ENCODE measurements at regions not wholly inside any gene's neighbourhood (a gene's known extent, or its start where the extent isn't known, plus 50 kb on each side); places are given as distances from the start of the nearest gene placed in this dataset.
"Not testable (repeated sequence)": the region's sequence is repeated elsewhere in the genome, so short reads cannot be mapped to it uniquely, and the experiment has no call there.

DNA sequence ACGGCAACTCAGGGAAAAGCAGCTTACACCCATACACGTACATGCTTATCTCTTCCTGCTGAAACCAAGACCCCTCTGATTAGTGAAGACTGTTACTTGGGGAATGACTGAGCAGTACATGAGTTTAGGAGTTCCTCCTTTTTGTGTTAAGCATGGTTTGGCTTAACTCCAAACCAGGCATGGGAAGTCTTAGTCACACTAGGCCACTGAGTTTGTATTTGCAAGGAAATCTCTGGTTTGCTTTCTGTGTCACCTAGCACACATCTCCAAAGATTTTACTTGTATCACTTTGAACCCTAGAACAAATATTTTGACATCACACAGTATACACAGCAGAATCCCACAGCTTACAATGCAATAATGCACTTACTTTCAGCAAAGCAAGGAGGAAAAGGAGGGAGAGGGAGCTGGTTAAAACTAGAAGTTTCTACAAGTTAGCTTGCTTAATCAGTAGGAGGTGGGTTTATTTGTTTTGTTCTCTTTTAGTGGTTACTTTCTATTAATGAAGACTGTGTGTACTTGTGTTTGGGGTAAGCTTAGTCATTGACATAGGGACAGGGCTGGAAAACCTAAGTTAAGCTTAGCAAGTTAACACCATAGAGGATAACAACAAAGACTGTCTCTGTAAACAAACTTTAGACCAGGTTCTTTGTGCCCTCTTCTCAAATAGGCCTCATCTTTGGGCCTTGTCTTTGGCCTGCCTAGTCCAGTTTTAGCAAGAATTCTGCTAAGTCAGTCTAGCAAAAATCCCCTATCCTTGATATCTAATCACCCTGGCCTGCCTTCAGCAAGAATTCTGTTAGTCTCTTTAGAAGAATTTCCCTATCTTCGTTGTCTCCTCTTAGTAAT is 219.4 kb downstream of the MREG start:
- DNase-seq, result peak; percentile 92

DNA sequence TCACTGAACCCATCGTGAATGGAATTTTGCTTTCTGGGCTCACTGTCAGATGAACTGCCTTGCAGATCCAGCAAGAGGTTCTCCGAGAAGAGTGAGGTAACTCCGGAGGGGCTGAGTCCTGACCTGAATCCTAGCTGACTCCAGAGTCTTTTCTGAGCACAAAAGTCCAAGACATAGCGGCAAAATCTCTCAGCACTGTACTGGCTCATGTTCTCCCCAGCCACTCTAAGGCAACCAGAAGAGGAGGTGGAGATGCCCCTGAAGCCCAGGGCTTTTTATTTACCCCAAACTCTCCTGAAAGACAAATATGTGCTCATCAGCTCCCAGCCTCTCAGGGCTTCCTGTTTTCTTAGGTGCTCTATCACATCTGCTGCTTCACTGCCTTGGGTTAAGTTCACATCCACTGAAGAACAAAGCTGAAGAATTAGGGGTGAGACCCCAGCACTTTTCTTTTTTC is 221.8 kb downstream of the MREG start:
- DNase-seq, result no peak

DNA sequence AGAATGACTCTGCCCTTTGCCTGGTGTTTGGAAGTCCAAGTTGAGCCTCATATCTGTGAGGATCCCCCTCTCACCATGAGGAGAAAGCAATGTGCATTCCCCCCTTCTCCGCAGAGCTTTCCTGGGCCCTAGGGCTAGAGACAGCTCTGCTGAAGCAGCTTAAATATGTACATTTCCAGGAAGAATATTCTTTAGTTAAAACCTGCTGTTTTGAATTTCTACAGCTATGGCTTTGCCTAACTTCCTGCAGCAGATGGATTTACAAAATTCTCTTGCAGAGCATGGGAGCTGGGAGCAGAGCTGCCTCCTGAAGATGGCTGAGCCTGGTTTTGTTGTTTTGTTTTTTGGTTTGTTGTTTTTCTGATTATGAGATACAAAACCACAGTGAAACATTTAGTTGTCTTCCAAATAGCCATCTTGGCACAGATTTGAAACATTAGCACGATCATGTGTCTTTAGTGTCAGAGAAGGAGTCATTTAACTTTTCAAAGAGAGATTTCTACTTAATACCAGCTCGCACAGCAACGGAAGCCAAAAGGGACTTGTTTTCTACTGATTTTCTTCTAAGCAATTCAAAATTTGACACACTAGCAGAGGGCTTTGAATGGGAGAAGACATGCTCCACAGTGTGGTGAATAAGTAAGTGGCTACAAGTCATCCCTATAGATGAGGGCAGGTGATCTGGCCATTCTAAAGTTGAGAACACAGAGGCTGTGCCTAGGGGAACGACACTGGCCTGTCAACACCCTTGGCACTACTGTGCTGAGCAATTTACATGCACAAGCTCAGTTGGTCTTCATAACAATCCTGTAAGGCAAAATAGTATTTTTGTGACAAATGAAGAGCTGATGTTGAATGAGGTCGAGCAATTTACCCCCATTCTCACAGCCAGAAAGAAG is 222.6 kb downstream of the MREG start:
- peak; percentile 42 for DNase-seq

DNA sequence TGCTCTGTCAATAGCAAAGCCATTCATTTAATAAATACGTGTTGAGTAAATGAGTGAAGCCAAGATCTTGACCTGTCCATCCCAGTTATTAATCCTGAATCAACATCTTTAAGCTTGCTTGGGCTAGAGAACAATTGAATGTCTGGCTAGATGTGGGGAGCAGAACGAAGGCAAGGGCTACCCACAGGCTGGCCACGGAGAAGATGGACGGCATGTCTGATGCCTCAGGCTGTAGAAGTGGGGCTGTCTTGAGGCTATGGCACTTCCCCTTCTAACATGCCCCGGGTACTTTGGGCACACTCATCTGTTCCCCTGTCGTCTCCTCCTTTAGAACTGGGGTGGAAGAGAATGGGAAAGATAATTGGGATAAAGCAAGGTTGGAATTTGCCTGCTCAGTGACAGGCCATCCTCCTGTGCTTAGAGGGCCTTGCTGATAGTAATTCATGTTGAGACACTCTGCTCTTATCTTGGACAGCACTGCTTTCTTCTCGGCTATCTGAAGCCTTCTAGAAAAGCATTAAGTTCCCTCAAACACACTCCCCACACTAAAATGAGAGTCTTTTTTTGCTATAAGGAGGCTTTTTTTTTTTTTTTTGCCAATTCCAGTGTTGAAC is 225.7 kb downstream of the MREG start:
- no peak for DNase-seq

DNA sequence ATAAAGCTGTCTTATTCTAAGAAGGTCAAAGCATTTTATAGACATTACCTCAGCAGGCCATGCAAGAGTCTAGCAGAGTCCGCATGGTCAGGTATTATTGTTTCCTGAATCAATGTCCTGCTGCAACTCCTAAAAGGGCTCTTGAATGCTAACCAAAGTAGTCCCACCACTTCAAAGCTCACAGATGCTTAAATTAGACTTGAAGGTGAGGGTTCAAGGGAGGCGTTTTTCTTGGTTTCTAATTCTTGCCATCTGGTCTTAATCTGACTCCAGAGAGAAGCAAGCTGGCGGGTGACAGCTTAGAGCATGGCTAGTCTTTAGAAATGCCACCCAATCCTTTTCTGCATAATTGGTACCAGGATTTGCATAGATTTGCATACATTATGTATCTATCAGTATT is 226.3 kb downstream of the MREG start:
- DNase-seq, result no peak

DNA sequence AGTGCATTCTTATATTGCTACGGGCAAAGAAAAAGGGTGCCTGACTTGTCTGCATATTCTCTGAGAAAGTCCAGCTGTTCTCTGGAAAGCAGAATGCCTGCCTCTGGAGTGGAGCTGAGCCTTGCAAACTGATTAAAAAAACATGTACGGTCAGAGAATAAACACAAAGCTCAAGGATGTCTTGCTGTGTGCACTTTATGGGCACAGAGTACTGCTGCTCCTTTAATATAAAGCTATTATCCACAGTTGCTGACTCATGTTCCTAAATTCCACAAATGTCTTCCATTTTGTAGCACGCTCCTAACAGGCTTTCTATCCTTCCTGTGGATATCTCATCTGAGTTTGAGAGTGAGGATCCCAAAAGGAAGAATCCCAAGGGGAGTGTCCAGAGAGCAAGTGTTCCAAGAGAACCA is 229.0 kb downstream of the MREG start:
- DNase-seq, result peak; percentile 97

DNA sequence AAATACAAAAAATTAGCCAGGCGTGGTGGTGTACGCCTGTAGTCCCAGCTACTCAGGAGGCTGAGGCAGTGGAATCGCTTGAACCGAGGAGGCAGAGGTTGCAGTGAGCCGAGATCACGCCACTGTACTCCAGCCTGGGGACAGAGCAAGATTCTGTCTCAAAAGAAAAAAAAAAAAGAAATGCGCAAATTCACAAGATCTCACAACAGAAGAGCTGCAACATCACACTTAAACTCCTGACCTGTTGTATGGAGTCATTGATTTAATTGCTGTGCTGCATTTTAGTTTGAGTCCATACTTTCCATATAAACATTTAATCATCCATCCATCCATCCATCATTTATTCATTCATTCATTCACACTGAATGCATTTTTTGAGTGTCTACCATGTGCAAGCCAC is 229.7 kb downstream of the MREG start:
- not testable (repeated sequence) for DNase-seq

DNA sequence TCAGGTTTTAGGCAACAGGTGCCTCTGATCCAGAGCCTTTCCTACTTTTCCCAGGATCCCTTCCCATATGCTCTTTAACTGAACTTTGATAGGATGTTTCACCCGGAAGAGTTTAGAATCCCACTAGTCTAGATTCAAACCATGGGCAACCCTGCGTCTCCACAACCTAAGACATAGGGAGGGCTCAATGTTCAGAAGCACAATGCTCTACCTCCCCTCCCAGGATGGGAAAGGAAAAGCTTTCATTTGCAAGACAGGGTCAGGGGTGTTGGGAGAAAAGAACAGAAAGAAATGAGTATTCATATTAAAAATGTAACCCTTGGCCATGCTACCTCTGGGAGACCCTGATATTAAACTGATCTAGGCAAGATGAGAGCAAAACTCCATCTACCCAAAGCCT is 230.4 kb downstream of the MREG start:
- DNase-seq, result no peak

DNA sequence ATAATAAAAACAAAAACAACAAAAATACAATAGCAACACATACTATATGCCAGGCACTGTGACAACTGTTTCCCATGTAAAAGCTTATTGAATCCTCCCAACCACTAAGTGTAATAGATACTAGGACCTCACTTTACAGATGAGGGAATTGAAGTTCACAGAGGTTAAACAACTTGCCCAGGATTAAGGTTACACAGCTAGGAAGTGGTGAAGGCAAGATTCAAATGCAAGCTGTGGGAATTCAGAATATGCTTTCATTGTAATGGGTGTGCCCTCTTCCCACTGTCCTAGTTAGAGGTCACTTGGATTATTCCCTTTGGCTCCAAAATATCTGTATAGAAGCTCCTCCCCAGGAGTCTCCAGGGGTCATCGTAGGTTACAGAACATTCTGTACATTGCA is 231.1 kb downstream of the MREG start:
- no peak for DNase-seq

DNA sequence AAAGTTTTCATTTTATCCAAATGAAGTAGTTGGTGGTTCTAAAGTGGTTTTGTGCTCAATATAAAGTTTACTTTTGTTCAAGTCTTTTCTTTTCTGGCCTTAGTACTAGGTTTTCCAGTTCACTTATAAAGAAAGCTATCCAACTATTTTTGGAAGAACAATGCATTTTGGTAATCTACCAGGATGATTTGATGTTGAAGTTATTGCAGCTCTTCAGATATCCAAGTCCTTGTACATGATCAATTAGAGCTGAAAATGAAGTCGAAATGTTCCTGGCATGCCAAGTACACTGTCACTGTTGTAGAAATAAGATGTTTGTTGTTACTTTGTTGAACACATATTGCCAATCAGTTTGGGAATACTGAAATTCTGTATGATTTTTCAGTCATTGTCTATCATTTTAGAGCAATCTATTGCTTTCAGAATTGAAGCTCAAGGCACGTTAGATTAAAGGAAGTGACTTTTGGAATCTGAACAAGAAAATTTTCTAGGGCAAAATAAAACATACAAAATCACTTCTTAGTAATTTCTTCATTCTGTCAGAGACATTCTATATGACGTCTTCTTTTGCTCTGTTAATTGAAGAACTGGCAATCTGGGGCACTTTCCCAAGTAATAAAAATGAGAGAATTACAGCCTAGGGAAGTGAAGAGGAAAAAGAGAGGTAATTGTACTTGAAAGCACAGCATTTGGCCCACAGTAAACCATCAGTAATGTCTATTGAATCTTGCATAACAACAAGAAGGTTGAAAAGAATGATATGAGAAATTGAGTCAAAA is 232.3 kb downstream of the MREG start:
- no peak for DNase-seq

DNA sequence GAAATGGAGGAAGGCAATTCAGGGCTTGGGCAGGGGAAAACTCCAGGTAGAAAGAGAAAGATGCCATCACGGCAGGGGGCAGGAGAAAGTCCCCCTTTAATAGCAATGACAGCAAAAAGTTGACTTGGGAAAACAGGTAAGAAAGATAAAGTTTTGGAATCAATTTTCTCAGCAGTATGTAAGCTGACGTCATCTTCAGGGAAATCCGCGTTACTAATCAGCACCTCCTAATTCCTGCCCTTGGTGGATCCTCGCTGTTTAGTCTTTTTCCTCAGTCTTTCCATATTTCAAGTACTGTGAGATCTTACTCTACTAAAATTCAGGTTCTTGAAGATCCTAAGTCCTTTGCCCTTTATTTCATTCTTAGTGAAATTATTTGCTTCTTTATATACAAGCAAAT is 233.0 kb downstream of the MREG start:
- DNase-seq, result no peak

DNA sequence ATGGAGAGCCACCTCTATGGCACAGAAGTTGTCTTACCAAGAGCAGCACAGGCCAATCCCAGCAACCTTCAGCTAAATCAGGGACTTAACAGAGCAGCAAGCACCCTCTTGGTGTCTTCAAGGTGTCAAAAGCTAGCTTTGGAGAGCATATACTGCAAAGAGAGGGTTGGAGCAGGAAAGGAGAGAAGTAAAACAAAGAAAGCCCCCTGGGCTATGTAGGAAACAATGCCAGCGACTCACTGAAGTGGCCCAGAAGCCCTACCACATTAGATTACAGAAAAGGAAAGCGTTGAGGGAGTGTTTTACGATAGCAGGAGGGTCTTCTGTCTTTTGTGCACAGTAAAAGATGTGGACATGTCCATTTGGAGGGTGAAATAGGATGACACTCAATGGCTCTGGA is 233.4 kb downstream of the MREG start:
- no peak for DNase-seq

DNA sequence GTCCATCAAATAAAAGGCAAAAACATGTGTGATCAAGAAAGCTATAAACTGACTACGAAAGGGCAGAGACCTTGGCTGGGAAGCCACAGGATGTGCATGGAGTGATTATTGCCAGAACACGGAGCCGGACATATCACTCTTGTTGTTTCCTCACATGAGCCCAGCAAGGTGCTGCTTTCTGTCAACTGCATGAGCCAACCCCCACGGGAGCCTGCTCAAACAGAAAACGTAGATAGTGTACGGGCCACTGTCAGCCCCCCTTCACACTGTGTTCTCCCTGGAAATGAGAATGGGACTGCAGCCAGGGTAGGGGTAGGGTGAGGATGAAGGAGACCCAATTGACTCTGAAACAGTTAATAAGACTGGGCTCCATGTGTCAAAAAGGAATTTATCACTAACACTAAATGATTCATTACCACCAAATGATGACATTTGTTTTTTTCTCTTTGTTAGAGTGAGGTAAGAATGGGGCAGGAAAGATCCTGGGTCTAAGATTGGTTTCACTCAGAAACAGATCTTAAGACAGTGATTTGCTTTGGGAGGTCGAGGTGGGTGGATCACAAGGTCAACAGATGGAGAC is 235.8 kb downstream of the MREG start:
- DNase-seq, result no peak

DNA sequence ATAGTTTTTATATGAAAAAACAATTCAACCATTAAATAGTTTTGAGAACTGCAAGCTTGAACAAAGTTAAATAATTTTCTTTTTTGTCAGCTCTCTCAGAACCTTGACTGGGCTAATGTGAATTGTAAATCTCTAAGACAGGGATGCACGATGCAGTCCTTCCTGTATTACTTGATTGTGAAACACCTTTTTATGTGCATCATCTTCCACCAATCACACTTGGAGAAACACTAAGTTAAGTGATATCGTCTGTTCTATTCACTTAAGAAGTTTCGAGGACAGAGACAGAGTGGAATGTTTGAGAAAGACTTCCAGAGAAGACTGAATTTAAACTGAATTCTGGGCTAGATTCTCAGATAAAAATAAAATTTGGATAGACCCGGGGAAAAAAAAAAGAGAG is 238.2 kb downstream of the MREG start:
- DNase-seq, result no peak

DNA sequence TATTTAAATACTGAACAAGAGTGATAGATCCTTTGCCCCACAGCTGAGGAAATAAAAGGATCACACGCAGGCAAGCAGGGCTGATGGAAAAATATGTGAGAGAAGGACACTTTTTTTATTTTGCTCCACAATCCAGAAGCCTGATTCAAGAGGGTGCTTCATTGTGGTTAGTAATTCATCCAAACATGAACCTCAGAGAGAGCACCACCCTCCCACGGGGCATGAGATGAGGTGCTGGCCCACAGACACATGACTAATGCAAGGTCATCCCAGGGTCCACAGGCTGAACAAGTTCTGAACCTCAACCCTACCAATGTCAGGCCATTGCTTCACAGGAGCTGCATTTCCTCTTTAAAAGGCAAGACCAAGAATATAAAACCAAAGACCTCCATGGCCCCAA is 239.6 kb downstream of the MREG start:
- DNase-seq, result peak; percentile 97

DNA sequence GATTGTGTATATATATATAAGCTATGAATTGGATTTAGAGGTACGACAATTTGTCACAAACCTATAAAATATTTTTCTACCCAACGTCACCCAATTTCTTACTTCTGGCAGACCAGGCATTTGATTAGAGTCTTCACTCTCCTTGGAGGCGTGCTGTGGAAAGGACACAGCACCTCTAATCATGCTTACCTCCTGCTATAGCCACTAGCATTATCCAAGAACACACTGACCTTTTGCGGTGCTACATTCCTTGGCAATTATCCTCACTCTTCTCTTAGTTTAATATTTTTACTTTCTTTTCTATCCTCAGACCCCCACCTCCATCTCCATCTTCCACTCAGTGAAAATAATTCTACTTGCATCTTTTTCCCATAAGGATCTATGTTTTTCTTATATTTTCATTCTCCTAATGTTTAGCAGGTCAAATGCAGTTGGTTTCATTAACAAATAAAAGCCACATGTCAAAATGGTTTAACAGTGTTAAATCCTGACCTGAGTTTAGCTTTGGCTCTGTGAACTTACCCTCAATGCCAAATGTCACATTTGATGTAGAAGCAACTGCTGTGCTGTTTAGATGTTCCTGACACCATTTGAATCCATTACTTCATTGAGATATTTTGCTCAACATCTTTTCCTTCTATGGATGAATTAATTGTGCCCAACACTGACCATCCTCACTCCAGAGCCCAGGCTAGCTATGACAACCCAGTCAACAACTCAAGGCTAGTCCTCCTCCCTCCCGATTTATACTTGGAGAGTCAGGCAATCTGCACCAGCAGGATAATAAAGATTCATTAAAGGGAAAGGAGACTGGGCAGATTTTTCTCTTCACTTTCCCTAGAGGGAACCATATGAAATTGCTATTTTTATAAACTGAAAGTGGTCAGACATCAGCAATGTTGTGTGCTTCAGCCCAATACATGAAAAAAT is 240.5 kb downstream of the MREG start:
- DNase-seq, result peak; percentile 49

DNA sequence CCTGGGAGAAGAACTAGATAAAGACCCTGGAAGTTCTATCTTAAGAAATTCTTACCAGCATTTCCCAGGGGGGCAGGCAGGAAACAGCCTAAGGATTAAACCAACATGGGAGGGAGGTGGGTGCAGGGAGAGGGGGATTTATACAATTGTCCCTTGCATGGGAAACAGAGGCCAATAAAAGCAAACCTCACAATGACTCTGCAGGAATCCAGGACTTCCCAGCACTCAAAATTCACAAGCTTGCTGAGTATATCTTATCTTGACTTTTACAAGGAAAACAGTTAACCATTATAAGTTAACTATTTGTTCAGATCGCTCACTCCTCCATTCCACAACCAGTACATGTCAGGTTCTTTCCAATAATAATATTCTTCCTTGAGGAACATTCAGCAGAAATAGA is 241.3 kb downstream of the MREG start:
- DNase-seq, result peak; percentile 96

DNA sequence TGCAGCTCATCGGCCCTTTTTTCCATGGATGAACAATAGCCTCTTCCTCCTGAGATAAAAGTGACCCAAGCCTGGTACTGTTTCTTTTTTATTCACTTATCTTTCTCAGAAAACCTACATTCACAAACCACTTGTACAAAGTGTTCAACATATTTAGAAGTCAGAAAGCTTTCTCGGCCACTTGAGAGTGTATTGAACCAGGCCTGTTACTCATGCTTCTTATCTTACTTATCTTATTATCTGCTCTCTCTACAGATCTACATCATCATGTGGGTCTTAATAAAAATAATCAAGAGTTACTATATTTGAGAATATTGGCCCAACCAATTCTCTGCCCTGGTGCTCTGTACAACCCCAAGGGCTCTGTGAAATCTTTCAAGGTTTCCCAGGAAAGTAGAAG is 242.1 kb downstream of the MREG start:
- no peak for DNase-seq

DNA sequence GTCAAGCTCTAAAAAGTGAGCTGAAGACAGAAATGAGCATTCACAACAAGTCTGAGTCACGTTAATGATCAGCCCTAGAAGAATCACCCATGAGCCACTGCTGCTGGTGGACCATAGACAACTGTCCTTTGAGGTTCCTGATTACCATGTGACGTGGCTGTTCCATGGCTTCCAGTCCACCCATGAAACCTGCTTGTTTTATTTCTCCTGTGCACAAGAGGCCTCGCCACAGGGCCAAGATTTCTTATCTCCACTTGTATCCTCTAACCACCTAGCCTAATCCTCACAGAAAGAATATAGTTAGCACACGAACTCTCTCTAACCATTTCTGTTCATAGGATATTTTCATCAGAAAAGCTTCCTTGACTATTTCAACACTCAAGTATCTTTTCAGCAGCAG is 242.7 kb downstream of the MREG start:
- no peak for DNase-seq

DNA sequence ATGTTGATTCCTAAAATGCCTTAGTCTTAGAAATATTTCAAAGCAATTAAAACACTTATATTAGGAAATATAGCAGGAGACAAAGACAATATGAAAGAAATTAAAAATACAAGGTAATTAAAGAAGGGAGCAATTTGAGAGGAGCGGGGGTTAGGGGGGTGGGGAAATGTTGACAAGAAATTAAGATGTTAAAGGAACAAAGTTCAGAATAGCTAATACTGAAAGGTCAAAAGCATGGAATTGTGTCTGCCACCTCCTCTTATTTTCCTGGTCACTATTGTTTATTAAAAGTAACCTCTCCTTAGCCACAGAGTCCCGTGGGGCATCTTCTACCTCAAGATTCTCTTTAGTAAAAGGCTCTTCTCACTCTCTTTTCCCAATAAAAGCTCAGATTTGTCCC is 244.1 kb downstream of the MREG start:
- DNase-seq, result no peak

DNA sequence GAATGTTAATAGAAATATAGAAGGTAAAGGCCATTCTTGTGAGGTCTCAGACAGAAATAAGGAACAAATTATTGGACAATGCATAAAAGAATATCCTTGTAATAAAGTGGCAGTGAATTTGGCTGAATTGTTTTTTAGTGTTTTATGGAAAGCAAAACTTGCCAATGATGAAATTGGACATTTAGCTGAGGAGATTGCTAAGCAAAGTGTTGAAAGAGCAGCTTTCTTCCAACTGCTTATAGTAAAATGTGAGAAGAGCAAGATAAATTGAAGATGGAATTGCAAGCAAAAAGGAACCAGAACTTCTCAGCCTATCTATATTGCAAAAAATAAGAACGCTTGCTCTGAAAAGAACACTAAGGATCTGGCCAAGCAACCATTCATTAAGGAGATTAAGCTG is 245.7 kb downstream of the MREG start:
- DNase-seq, result no peak

All from fibroblast of skin of scalp (primary cell).